Panc1 (cell line): ENCODE measurements at regions not wholly inside any gene's neighbourhood (a gene's known extent, or its start where the extent isn't known, plus 50 kb on each side); places are given as distances from the start of the nearest gene placed in this dataset.

Experiments
- ATAC-seq: fragments of 200-7000 bp; cut with Tn5 transposase; 2 replicates; pipeline ENCODE4 v1.9.1; 2020; ENCODE audit warnings: mild to moderate bottlenecking, moderate library complexity
- BruUV-seq: library from RNA; stranded (reverse); fragments of 400-500 nt; replicated peaks from 2 replicates; lab custom pipeline; 2021; lab: Mats Ljungman, UMichigan
- CTCF ChIA-PET: fragments of 300-600 bp; sonication (Branson Sonifier 250); formaldehyde crosslinking; loops from one replicate; lab custom pipeline; 2022; ENCODE audit warnings: antibody characterized with exemption; lab: Charles Lee
- POLR2A ChIA-PET: fragments of 300-600 bp; sonication (Branson Sonifier 250); formaldehyde crosslinking; loops from one replicate; lab custom pipeline; 2022; ENCODE audit warnings: antibody characterized with exemption; lab: Charles Lee
- DNase-seq: peaks from one replicate; pipeline ENCODE4 v3.0.0-alpha.2; 2010; ENCODE audit warnings: low read depth, low spot score
- H3K27ac ChIP-seq: 2 replicates; pipeline ENCODE4 v1.5.1; 2011; ENCODE audit warnings: mild to moderate bottlenecking, low read length, inconsistent platforms
- H3K27me3 ChIP-seq: fragments of 200-500 bp; sonication (Bioruptor generic); 2 replicates; pipeline ENCODE4 v1.6.0; 2014; ENCODE audit warnings: low read length, inconsistent platforms; ENCODE audit not compliant: control insufficient read depth, insufficient read depth
- H3K36me3 ChIP-seq: fragments of 200-500 bp; sonication (Bioruptor generic); 2 replicates; pipeline ENCODE4 v1.5.1; 2014; ENCODE audit warnings: inconsistent platforms, mild to moderate bottlenecking, low read length, moderate library complexity; ENCODE audit not compliant: control insufficient read depth, insufficient read depth
- H3K4me1 ChIP-seq: 2 replicates; pipeline ENCODE4 v1.5.1; 2011; ENCODE audit warnings: inconsistent platforms, mild to moderate bottlenecking, low read length, moderate library complexity; ENCODE audit not compliant: control insufficient read depth, insufficient read depth
- H3K4me3 ChIP-seq, 2 experiments: 2 replicates each; pipeline ENCODE4 v1.5.1; 2011 to 2012; ENCODE audit warnings: low read depth in 2 of 2, low read length in 2 of 2, mild to moderate bottlenecking in 2 of 2, inconsistent platforms in 1 of 2, moderate library complexity in 1 of 2
- H3K9me3 ChIP-seq: fragments of 200-500 bp; sonication (Bioruptor generic); 2 replicates; pipeline ENCODE4 v1.5.1; 2014; ENCODE audit warnings: low read depth, mild to moderate bottlenecking, inconsistent platforms, low read length, moderate library complexity; ENCODE audit not compliant: control insufficient read depth, insufficient read depth
- CTCF ChIP-seq: fragments of 450-650 bp; IDR thresholded peaks from 2 replicates; pipeline ENCODE4 v1.5.1; 2017; ENCODE audit warnings: mild to moderate bottlenecking
- POLR2AphosphoS5 ChIP-seq: IDR thresholded peaks from 2 replicates; pipeline ENCODE4 v1.6.1; 2012; ENCODE audit warnings: mild to moderate bottlenecking, low read depth, low read length, moderate library complexity
- REST ChIP-seq, 2 experiments: IDR thresholded peaks; 2 replicates each; pipeline ENCODE4 v1.6.1; 2011 to 2012; ENCODE audit warnings: low read depth in 2 of 2, control low read depth in 1 of 2, low read length in 1 of 2, mild to moderate bottlenecking in 1 of 2, moderate library complexity in 1 of 2; ENCODE audit not compliant: insufficient read depth in 1 of 2
- SIN3A ChIP-seq: IDR thresholded peaks from 2 replicates; pipeline ENCODE4 v1.6.1; 2012; ENCODE audit warnings: low read depth, mild to moderate bottlenecking, low read length, moderate library complexity, borderline replicate concordance; ENCODE audit not compliant: insufficient read depth
- TCF7L2 ChIP-seq: IDR thresholded peaks from 2 replicates; pipeline ENCODE4 v1.6.1; 2011; ENCODE audit warnings: mild to moderate bottlenecking, low read depth, low read length, inconsistent platforms
- in situ Hi-C: cut with HindIII; loops from 2 replicates; pipeline ENCODE4 v1.10.0; 2016; ENCODE audit warnings: low sequenced_read_pairs, low pct_unique_long_range_greater_than_20kb
- intact Hi-C: fragments of 100-400 bp; cut with micrococcal nuclease; formaldehyde crosslinking; loops from one replicate; pipeline ENCODE4 v1.10.0; 2022; ENCODE audit not compliant: unreplicated experiment

- H3K4me3 ChIP-seq: no peak overlapping the region
- H3K4me1 ChIP-seq: no peaks in the 10 kb centered on the region
- H3K9me3 ChIP-seq: no peaks in the 10 kb centered on the region; the same call in 1 of the 2 replicates
- TF ChIP-seq CTCF (no peak), TCF7L2 (no peak), SIN3A (no peak)
- DNase-seq: no peak
- ChIA-PET CTCF (interaction anchor here (0.6 kb wide), 1 partner anchor 116 kb away, joined by 4 read pairs; no protein-coding TSS in a partner anchor), POLR2A (no interaction called here)
- H3K36me3 ChIP-seq: no peaks in the 10 kb centered on the region
- H3K27me3 ChIP-seq: no peaks in the 10 kb centered on the region
- in situ Hi-C loops (no loop called here), intact Hi-C loops (no loop called here)
- ATAC-seq: no peak
- no peak overlapping the region for H3K27ac ChIP-seq
- BruUV-seq: no TSS peak
These were observed 181.1 kb upstream of the ISL1 start for GRCh38 chr5:51202161-51202560.

GRCh38 chr5:51203598-51203997, 179.7 kb upstream of the ISL1 start:
- no peak overlapping the region for H3K4me3 ChIP-seq
- CTCF ChIA-PET: interaction anchor here (0.7 kb wide), 1 partner anchor 82 kb away, joined by 3 read pairs; no protein-coding TSS in a partner anchor
- BruUV-seq: no TSS peak
- H3K9me3 ChIP-seq: no peaks in the 10 kb centered on the region; the same call in 1 of the 2 replicates
- intact Hi-C loops (no loop called here), in situ Hi-C loops (no loop called here)
- no peak overlapping the region for H3K27ac ChIP-seq
- no peak for TF ChIP-seq POLR2AphosphoS5
- no peak for TF ChIP-seq SIN3A
- H3K27me3 ChIP-seq: no peaks in the 10 kb centered on the region
- POLR2A ChIA-PET: no interaction called here
- no peak for DNase-seq
- no peaks in the 10 kb centered on the region for H3K4me1 ChIP-seq
- H3K36me3 ChIP-seq: no peaks in the 10 kb centered on the region
- no peak for ATAC-seq

GRCh38 chr5:51208296-51208695, 175.0 kb upstream of the ISL1 start:
- no TSS peak for BruUV-seq
- intact Hi-C loops: no loop called here
- no peak for DNase-seq
- no peaks in the 10 kb centered on the region for H3K27me3 ChIP-seq
- TF ChIP-seq SIN3A (no peak), TCF7L2 (no peak), REST (IDR thresholded peaks at IDR 0.05; ENCODE audit: insufficient read depth in 1 of 2, low read depth in 2 of 2, low read length in 1 of 2) (no peak), CTCF (no peak), POLR2AphosphoS5 (no peak)
- ChIA-PET POLR2A (no interaction called here), CTCF (no interaction called here)
- H3K4me1 ChIP-seq: no peaks in the 10 kb centered on the region
- no peak for ATAC-seq
- in situ Hi-C loops: no loop called here
- no peak overlapping the region for H3K4me3 ChIP-seq
- no peaks in the 10 kb centered on the region for H3K36me3 ChIP-seq
- H3K9me3 ChIP-seq: no peaks in the 10 kb centered on the region
- H3K27ac ChIP-seq: no peak overlapping the region
